Astrocyte of the spinal cord (primary cell): ENCODE measurements at regions not wholly inside any gene's neighbourhood (a gene's known extent, or its start where the extent isn't known, plus 50 kb on each side); places are given as distances from the start of the nearest gene placed in this dataset.

ENCODE experiments used
- DNase-seq: peaks from one replicate; pipeline ENCODE4 v3.0.0; 2011; ENCODE audit warnings: low read depth, low spot score
- H3K4me3 ChIP-seq: 2 replicates; pipeline ENCODE4 v1.5.1; 2011; ENCODE audit warnings: low read depth, mild to moderate bottlenecking, low read length, moderate library complexity
- in situ Hi-C: cut with HindIII; loops from 2 replicates; pipeline ENCODE4 v1.10.0; 2017; ENCODE audit warnings: low sequenced_read_pairs
- TF ChIP-seq, protein P1 (sequence below): IDR thresholded peaks from 2 replicates; pipeline ENCODE4 v1.5.1; 2012; ENCODE audit warnings: low read depth, mild to moderate bottlenecking, low read length, inconsistent platforms

DNA sequence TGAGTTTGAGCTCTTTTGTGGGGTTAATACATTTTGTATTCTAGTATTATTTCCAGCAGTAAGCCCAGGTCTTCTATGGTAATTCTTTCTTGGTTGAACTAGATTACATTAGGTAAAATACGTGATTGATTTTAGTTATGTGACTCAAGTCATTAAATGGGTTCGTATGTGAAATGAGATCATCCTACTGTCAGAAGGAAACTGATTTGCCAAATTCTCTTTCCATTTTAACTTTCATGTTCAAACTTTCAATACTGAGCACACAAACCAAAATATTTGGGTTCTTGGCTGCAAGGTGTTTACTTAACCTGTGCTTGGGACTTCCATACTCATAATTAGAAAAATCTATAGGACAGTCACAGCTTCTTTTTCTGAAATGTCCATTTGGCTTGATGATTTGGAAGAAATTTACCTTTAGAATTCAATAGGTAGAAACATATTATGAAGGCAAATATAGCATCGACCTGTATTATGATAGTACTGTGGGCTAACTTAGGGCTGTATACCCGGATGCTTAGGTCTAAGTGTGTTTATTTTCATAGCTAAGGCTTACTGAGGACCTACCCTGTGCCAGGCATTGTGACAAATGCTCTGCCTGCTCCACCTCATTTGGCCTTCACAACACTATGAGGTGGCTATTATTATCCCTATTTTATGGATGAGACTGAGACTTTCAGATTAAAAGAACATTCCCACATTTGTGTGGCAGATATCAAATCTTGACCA is 631.8 kb upstream of the GRM7 start:
- in situ Hi-C loops: no loop called here
- no peak overlapping the region for H3K4me3 ChIP-seq
- TF ChIP-seq, protein P1, sequence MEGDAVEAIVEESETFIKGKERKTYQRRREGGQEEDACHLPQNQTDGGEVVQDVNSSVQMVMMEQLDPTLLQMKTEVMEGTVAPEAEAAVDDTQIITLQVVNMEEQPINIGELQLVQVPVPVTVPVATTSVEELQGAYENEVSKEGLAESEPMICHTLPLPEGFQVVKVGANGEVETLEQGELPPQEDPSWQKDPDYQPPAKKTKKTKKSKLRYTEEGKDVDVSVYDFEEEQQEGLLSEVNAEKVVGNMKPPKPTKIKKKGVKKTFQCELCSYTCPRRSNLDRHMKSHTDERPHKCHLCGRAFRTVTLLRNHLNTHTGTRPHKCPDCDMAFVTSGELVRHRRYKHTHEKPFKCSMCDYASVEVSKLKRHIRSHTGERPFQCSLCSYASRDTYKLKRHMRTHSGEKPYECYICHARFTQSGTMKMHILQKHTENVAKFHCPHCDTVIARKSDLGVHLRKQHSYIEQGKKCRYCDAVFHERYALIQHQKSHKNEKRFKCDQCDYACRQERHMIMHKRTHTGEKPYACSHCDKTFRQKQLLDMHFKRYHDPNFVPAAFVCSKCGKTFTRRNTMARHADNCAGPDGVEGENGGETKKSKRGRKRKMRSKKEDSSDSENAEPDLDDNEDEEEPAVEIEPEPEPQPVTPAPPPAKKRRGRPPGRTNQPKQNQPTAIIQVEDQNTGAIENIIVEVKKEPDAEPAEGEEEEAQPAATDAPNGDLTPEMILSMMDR: no peak
- no peak for DNase-seq

DNA sequence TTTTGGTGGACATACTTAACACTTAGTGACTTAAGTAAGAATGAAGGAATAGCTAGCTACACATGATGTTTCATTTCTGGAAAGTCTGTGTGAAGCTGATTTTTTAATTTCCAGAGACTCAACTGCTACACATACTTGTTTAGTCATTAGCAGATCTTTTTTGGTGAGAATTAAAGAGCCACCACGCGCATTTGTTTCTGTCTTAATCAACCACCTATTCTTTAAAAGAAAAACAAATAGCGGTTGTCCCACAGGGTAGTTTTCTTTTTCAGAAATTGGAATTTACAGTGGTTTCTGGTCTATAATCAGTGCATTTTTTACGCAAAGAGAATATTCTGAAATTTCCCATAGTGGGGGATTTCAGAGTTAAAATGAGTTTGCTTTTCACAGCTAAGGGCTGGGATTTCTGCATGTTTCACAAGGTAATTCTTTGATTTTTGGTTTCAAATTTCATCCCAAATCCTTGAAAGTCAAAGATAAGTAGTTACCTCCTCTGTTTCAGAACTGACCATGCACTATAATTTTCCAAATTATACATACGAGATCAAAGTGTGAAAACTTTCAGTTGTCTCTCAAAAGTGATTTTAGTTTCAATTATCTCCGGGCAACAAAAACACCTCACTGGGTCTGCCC is 631.0 kb upstream of the GRM7 start:
- in situ Hi-C loops: no loop called here

DNA sequence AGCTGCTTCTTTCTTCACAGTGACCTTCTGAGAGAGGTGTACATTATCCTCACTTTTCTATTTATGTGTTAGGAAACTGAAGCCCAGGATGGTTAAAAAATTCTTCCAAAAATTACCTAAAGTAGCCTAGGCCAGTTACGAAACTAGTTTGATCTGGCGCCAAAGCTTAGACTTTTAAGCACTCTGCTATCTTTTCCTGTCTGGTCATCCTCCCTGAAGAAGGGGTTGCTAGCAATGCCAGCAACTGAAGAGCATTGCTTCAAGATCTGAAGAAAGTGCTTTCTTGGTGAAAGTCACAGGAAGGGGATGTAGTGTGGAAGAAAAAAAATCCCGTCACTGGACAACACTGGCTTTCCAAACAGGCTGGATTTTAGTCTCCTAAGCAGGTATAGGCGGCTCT is 618.8 kb upstream of the GRM7 start:
- no peak overlapping the region for H3K4me3 ChIP-seq
- in situ Hi-C loops: no loop called here
- TF ChIP-seq, protein P1: no peak
- DNase-seq: no peak

More for the DNA sequence above, 631.0 kb upstream of the GRM7 start:
- H3K4me3 ChIP-seq: no peak overlapping the region
- TF ChIP-seq, protein P1: no peak
- no peak for DNase-seq

DNA sequence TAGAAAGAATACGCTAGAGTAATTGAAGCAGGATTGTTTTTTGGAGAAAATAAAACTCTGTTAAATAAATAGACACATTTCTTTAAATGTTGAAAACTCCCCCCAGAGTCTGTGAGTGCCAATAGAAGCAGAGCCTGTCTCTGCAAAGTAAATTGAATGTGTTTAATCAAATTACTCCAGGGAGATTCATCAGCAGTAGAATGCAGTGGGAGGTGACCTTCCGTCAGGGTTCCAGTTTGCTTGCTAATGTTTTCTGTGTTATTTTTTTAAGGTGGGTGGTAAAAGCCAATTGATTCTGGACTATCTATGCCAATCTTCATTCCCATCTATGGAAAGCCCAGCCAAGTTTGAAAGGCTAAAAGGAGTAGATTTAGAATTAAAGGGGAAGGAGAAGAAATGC is 612.4 kb upstream of the GRM7 start:
- DNase-seq: no peak
- in situ Hi-C loops: no loop called here

DNA sequence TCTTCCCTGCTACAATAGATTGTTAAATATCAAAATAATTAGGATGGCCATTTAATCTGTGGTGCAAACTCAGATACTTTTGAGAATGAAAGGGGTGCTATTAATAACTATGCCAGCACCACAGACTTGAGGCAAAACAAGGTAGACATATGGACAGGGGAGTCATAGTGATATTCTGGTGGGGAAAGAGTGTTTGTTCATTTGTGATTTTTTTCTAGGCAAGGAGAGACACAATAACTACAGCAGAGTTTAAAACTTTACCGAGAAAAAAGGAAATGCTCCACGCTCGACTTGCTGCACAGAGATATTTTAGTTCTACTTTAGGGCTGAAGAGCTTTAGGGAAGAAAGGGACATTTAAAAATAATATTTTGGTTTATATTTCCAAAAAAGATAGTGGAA is 611.2 kb upstream of the GRM7 start:
- TF ChIP-seq, protein P1: no peak
- H3K4me3 ChIP-seq: no peak overlapping the region
- no peak for DNase-seq
- in situ Hi-C loops: no loop called here

More for the DNA sequence above, 612.4 kb upstream of the GRM7 start:
- TF ChIP-seq, protein P1: no peak
- H3K4me3 ChIP-seq: no peak overlapping the region

DNA sequence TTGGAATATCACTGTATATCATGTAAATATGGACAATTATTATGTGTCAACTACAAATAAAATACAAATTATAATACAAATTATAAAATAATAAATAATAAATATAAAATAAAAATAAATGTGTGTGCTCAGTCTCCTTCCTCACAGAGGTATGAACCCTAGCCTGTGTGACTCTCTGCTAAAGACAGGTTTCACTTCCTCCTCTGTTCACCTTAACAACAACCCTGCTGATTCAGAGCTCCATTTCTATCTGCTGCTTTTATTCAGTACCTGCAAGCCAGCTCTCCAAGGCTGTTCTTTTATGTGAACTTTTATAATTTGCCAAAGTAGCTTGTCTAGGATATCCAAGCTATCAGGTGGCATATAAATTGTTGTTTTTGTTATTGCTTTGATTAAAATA is 610.7 kb upstream of the GRM7 start:
- no peak for DNase-seq
- in situ Hi-C loops: no loop called here

More for the DNA sequence above, 610.7 kb upstream of the GRM7 start:
- TF ChIP-seq, protein P1: no peak
- H3K4me3 ChIP-seq: no peak overlapping the region
